ENCODE measurements at regions not wholly inside any gene's neighbourhood (a gene's known extent, or its start where the extent isn't known, plus 50 kb on each side); places are given as distances from the start of the nearest gene placed in this dataset.

DNA sequence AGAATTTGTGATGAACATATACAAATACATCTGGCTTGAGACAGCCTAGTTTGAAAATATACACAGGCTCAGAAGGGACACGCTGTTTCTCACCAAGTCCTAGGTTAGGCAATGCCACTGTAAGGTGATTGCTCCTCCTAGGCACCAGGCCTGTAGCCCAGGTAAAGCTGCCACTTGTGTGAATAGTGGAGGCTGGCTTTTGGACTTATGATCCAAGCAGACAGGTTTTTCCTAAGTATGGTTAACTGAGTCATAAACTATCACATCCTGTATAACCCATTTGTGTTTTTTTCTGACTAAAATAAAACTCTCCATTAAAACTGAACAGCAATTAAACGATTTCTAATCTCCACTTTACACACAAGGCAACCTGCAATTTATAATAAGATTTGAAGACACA, 81.0 kb downstream of the SEMA4F start:
- DNase-seq (ENCODE audit: low read depth), result no peak

DNA sequence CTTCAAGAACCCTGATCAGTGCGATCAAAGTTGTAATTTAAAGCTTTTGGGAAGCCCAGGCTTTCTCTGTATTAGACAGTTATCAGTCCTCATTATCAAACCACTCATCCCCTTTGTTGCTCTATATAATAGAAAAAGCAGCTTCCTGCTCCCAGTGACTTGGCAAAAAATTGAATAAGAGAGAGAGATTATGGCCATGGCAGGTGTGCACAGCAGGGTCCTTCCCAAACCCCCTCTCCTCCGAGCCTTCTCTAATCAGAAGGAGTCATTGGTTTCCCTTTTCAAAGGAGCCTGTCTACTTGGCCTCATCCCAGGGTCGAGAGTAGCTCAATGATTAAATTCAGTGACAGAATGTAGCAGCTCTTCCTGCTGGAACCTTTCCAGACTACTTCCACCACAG, 81.5 kb downstream of the SEMA4F start:
- no peak for DNase-seq (ENCODE audit: low read depth)

DNA sequence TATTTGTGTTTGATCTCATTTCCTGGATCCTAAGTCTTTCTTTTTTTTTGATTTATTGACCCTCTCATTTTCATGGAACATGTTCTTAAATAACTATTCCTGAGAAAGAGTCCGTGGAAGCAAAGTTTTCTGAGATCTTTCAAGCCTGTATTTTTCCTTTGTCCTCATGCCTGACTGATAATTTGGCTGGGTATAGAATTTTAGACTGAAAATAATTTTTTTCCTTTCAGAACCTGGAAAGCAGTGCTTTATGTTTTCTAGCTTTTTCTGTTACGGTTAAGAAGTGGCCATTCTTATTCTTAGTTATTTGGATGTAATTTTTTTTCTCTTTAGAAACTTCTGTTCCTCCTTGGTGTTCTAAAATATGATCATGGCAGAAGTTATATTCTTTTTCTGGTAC, 82.5 kb downstream of the SEMA4F start:
- no peak for DNase-seq (ENCODE audit: low read depth)

DNA sequence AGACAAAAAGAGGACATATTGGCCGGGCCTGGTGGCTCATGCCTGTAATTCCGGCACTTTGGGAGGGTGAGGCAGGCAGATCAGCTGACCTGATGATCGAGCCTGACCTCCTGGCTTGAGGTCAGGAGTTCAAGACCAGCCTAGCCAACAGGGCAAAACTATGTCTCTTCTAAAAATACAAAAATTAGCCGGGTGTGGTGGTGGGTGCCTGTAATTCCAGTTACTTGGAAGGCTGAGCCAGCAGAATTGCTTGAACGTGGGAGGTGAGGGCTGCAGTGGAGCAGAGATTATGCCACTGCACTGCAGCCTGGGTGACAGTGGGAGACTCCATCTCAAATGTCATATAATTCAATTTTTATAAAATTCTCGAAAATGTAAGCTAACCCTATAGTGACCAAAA, 84.5 kb downstream of the SEMA4F start:
- DNase-seq (ENCODE audit: low read depth), result no peak

DNA sequence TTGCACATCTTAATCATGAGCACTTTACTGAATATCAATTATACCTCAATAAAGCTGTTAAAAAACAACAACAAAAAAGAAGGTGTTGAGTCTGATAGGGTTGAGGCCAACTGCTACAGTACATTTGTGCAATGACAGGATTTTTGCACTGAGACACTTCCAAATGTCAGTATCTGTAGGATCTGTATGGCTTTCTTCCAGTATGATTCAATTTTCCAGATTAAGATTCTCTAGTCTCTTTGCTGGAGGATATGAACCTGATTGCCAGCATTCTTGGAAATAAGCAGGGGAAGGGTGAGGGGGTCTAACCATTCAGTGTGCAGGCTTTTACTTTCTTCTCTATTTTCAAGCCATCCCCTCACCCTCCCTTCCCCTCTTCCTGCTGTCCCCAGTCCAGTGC, 85.1 kb downstream of the SEMA4F start:
- no peak for DNase-seq (ENCODE audit: low read depth)

DNA sequence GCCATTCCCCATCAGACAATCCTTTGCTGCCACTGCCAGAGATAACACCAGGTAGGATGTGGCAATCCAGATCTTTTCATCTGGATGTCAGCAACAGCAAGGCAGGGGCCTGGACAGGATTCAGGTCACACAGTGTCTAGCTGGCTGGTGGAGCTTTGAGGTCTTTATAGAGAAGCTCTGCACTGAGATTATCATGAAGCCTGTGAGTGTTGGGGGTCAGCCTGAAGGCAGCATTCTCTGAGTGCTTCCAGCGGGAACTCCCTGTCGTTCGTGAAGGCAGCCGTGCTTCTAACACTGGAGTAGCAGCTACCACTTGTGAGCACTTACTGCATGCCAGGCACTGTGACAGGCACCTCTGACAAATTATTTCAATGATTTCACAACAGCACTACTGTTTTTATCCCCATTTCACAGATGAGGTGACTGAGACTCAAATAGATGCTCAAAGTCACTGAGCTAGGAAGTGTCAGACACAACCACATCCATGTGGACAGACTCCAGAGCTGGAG, 85.7 kb downstream of the SEMA4F start:
- no peak for DNase-seq (ENCODE audit: low read depth)

DNA sequence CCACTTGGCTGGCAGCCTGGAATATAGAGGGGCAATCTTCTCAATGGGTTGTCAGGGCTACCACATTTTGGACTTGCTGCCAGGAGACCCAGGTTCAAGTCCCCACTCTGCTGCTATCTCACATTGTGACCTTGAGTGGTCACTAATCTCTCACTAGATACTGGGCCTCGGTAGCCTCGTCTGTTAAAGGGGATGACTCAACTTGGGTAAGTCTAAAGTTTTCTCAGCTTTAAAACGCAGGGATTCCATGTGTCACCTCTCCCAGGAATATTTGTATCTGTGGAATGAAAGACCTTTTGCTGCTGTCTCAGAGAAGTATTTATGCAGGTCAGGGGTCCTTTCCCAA, 86.3 kb downstream of the SEMA4F start:
- DNase-seq (ENCODE audit: low read depth), result no peak

DNA sequence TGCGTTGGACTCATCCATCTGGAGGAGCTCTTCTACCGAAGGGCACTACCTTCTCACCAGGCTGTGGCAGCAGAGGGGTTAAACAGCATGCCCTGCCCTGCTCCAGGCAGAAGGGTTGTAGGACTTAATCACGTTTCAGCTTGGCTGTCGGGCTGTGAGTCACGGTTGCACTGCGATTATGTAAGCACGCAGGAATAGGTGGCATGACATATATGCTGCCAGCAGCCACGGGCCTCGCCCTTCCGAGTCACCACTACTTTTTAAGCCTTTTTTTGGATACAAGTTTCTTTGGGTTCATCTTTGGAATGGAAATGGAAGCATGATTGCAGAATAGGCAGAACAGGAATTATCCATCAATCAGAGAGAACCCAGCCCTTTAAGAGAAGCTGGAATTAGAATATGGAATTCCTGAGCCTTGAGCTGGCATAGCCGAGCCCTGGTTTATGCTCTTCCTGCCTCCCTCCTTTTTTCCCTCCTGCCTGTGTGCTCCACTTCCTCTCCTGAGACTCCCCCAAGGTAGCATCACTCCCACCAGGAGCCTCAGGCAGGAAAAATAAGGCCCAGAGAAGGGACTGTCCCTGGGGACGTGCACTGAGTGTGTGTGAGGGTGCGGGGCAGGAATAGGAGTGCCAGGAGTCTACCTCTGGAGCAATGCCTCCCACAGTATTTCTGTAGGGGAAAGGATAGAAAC, 86.8 kb downstream of the SEMA4F start:
- DNase-seq (ENCODE audit: low read depth), result no peak

DNA sequence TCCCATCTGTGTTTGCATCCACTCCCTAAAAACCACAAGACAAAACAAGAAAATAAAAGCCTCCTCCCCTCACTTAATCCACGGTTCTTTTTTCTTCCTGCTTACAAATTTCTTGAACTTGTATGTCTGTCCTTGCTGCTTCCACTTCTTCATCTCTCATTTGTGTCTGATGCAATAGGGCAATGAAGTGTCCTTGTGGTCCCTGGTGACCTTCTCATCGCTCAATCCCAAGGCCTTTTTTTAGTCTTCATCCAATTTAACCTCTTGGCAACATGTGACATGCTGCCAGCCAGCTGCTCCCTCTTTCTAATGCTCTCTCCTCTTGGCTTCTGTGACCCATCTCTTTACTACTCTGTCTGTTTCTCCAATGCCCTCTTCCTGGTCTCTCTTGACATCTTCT, 87.6 kb downstream of the SEMA4F start:
- DNase-seq (ENCODE audit: low read depth), result no peak

DNA sequence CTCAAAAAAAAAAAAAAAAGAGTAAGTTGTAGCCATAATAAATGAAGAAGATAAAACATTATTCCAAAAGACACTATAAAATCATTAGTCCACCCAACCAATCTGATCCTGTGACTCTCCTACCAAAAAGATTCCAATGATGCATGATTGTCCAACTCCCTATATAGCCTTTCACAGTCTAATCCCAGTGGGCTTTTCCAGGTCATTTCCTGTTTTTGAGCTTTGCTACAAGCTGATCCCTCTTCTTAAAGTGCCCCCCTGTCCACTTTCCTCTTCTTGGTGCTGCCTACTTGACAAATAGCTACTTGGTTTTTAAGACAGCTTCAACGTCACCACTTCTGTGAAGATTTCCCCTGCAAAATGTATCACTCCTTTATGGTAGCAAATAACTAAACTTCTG, 88.4 kb downstream of the SEMA4F start:
- no peak for DNase-seq (ENCODE audit: low read depth)

DNA sequence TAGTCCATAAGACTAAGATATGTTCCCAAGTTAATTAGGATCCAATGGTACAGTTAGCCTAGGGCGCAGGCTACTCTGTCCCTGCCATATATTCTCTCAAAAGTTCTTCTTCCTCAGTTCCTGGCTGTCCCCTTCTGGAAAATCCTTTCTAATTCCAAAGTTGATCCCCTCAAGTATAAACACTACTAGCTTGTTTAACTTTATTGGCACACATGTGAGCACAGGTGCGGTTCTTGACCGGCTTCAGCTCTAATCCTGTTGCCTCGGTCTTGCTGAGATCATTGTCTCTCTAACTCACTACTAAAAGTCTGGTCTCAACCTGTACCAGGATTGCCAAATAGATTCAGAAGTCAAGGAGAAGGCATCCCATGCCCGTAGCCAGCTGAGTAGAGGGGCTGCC, 89.0 kb downstream of the SEMA4F start:
- no peak for DNase-seq (ENCODE audit: low read depth)

DNA sequence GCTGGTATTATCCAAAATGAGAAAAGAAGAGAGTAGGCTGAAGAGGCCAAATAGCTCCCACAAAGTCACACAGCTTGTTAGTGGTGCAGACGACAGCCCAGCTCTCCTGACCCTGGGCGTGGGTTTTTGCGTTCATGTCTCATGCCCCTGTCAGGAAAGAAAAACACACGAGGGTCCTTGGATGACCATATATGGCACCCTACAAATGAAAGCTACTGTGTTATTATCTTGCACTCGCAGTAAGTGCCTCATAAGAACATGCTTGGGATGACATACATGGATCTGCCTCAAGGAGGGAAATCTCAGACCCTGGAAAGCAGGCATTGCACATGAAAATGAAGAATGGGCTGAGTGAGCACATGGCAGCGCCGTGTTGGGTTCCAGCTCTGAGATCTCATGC, 89.7 kb downstream of the SEMA4F start:
- no peak for DNase-seq (ENCODE audit: low read depth)

DNA sequence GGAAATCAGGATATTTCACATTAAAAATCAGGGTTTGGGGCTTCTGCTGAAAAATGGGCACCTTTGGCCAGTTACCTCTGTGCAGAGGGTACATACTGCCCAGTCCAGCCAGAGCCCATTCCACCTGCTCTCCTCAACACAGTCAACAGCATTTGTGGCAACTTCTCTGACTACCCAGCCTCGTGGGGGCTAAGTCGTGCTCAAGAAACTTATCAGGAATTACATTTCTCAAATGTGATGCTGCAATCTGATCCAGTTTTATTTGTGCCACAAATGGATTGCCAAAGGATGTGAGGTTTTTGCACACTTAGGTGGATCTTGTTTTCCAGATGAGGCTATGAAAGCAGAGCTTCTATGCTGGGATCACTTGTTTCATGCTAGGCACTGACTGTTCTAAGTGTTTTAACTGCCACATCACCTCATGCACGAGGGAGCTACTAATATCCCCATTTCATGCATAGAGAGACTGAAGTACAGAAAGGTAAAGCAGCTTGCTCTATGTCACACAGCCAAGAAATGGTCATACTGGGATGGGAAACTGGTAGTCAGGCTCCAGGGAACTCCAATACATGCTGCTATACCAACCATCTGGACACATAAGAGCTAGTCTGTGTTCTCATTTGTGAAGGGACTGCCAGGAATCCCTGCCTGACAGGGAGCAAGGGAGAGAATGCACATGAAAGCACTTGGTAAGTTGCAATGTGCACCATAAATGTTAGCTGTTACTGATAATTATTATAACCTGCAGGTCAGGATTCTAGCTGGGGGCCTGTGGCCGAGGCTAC, 89.0 kb upstream of the HK2 start:
- no peak for DNase-seq (ENCODE audit: low read depth)

DNA sequence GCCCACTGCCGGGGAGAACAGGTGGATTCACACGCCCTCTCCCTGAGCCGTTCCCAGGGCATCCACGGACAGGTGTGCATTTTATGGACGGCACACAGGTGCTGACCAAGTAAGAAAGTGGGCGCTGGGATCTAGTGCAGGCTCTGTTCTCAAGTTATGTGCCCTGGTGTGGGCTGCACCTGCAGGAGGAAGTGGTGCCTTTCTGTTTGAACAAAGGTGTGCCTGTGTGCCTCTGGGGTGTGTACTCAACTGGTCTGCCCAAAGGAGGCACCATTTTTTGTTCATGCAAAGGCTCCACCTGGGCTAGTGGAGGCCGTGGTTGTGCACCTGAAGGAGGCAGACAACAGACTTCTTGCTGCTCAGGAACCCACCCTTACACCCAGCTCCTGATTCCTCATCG, 88.2 kb upstream of the HK2 start:
- no peak for DNase-seq (ENCODE audit: low read depth)

DNA sequence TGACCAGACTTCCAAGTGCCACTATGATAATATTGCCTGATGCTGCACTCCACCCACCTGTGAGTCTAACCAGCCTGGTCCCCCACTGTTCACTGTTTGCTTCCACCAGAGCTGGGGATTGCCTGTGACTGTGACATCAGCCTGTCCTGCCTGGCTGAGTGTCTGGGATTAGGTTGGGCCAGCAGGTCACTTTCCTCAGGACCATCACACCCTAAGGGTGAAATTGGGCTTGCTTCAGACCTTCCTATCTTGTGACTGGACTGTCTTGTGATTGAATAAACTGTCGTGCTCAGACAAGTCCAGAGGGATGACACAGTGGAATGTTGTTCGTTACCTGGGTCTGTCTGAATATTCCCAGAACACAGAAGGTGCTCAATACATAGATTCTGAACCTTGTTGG, 87.4 kb upstream of the HK2 start:
- DNase-seq (ENCODE audit: low read depth), result no peak

DNA sequence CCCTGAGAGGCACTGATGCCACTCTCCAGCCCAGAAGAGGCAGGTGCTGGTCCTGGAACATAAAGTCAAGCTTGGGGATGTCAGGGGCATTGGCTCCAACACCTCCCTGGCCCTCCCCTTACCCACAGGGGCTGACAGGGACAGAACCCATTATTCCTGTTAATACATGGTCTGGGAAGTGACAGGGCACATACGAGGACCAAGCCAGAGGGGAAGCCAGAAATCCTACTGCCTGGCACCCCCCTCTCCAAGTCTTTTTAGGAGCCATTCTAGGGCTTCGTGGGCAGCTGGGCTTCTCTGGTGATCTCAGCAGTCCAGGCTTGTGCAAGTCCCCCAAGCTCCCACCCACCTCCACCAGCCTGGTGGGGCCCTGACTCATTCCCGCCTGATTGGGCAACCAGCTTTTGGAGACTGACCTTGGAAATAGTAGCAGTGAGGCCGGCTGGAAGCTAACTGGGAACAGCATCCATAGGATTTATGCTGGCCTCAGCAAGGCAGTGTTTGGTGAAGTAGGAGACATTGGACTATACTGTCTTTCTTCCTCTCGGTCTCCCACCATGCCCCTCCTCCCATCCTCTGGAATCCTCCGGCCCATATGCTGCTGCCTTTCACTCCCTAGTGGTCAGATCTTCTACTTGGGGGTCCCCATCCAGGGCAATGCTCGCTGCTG, 86.4 kb upstream of the HK2 start:
- no peak for DNase-seq (ENCODE audit: low read depth)

DNA sequence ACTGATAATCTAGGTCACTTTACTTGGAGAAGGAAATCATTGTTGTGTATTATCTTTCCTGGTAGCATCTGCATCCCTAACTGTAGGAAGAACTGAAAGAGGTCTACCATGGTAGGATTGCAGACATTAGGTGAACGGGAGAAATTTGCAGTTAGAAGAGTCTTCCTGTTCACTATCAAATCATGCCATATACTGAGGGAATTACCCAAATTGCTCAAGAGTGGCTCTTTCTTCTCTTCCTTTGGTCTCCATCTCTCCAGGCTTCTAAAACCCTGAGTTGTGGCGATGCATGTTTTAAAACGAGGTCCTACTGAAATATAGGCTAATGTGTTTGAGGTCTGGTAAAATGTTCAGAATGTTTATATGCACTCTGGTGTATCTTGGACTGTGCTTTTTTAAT, 85.3 kb upstream of the HK2 start:
- DNase-seq (ENCODE audit: low read depth), result no peak

DNA sequence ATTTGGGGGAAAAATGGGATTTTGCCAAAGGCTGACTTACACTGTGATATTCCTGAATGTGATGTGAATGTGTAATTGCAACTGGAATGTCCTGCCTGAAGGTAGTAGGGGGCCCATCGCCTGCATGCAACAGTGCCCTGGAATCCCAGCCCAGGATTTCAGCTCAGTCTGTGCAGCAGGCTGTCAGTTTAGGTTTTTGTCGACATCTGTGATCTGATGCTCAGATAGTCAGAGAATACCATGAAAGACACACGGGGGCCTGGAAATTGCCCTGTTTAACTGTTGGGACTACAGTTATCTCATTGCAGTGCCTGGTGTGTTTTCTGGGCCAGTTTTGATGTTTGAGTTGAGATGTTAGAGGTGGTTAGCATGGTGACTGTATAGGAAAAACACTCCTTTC, 84.5 kb upstream of the HK2 start:
- no peak for DNase-seq (ENCODE audit: low read depth)

DNA sequence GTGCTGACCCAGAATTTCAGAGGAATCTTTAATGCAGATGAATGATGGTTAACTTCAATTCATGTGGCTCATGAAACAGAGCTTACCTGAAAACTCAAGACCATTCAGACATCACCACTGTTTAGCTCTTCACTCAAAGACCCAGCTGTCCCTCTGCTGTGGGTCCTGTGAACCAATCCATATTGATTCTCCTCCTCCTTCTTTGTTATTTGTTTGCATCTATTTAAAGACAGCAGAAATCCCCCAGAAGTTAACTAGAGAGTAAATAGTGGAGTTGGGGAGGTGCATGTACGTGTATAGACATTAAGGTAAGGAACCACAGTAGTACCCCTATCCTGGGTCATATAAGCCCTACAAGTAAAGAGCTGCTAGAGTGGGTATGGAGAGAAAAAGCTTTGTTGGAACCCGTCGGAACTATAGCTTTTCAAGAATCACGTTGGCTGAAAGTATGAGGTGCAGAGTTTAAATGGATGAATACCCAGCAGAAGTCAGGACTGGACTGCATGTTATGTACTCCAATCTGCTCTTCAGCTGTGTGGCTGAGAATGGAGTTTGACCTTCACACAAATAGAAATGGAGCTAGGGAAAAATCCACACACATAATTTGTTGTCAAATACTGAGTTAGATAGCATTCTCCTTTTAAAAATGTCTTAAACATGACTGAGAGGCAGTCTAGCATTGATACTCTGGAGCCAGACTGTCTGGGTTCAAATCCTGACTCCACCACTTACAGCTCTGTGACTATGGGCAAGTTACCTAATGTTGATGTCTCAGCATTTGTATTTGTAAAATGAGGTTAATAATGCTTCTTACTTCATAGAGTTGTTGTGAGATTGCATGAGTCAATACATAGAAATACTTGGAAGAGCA, 81.7 kb upstream of the HK2 start:
- DNase-seq (ENCODE audit: low read depth), result no peak

DNA sequence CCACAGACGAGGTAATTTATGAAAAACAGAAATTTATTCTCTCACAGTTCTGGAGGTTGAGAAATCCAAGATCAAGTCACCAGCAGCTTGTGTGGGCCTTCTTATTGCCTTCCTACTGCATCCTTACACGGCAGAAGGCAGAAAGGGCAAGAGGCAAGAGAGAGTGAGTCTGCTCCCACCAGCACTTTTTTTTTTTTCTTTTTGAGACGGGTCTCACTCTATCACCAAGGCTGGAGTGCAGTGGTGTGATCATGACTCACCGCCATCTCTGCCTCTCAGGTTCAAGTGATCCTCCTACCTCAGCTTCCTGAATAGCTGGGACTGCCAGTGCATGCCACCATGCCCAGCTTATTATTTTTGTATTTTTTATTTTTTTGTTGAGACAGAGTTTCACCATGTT, 78.5 kb upstream of the HK2 start:
- DNase-seq (ENCODE audit: low read depth), result no peak

DNA sequence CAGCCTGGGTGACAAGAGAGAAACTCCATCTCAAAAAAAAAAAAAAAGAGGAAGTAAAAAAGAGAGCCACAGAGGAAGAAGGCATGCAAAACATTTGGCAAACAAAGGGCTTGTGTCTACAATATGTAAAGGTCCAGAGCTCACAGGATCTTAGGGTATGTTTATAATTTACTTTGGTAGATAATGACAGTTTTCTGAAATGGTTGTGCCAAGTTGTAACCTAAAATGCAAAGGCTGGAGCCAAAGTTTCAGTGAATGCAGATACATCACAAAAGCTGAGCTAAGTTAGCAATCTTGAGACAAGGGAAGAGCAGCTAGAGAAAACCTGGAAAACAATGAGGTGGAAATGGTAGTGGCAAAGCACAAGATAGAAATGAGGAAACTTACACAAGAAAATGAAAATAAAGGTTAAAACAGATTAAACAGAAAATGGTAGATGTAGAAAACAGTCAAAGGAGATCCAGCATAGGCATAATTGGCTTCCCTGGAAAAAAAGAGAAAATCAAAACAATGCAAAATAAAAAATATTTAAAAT, 77.5 kb upstream of the HK2 start:
- no peak for DNase-seq (ENCODE audit: low read depth)

DNA sequence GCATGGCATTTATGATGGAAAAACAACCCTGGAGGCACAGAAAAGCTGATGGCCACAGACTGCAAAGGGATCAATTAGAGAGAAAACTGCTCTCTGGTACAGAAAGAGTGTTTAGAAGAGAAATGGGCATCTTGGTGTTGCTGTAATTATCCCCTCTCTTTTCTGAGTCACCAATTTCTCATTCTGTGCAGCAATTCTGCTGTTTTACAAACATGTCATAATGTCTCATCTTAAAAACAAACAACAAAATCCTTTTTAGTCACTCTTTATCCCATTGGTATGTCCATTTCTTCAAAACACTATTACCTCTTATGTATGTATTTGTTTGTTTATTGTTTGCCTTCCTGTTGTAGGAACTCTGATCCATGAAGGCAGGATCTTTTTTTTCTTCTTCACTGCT, 73.9 kb upstream of the HK2 start:
- DNase-seq (ENCODE audit: low read depth), result no peak

Measured in CMK (cell line).